GM23338 (cell line): ENCODE measurements at regions not wholly inside any gene's neighbourhood (a gene's known extent, or its start where the extent isn't known, plus 50 kb on each side); places are given as distances from the start of the nearest gene placed in this dataset.

Source experiments
- ATAC-seq: fragments of 200-7000 bp; cut with Tn5 transposase; 3 replicates; pipeline ENCODE4 v1.9.1; 2020
- DNase-seq: peaks from one replicate; pipeline ENCODE4 v3.0.0-alpha.2; 2015; ENCODE audit warnings: low spot score
- H2AFZ ChIP-seq: fragments of 200-600 bp; sonication (generic); 2 replicates; pipeline ENCODE4 v1.8.0; 2016; ENCODE audit warnings: antibody characterized with exemption, mild to moderate bottlenecking, moderate library complexity
- H3F3A ChIP-seq: fragments of 200-600 bp; sonication (generic); replicated peaks from 2 replicates; pipeline ENCODE4 v1.8.0; 2017; ENCODE audit warnings: antibody characterized with exemption, mixed run types, low read depth
- H3K27ac ChIP-seq: fragments of 200-600 bp; sonication (generic); 2 replicates; pipeline ENCODE4 v1.6.1; 2016; ENCODE audit warnings: low read depth
- H3K27me3 ChIP-seq: fragments of 200-600 bp; sonication (generic); 2 replicates; pipeline ENCODE4 v1.8.0; 2016; ENCODE audit warnings: mild to moderate bottlenecking, mixed run types, moderate library complexity; ENCODE audit not compliant: insufficient read depth
- H3K36me3 ChIP-seq: fragments of 200-600 bp; sonication (generic); 2 replicates; pipeline ENCODE4 v1.8.0; 2016; ENCODE audit warnings: mild to moderate bottlenecking; ENCODE audit not compliant: insufficient read depth
- H3K4me1 ChIP-seq: fragments of 200-600 bp; sonication (generic); 2 replicates; pipeline ENCODE4 v1.8.0; 2016; ENCODE audit warnings: mild to moderate bottlenecking, moderate library complexity; ENCODE audit not compliant: insufficient read depth
- H3K4me2 ChIP-seq: fragments of 200-600 bp; sonication (generic); 2 replicates; pipeline ENCODE4 v1.7.1; 2017; ENCODE audit warnings: mixed run types
- H3K4me3 ChIP-seq: fragments of 200-600 bp; sonication (generic); 2 replicates; pipeline ENCODE4 v1.6.1; 2016; ENCODE audit warnings: mixed run types
- H3K79me2 ChIP-seq: fragments of 200-600 bp; sonication (generic); replicated peaks from 2 replicates; pipeline ENCODE4 v1.8.0; 2017; ENCODE audit warnings: mild to moderate bottlenecking; ENCODE audit not compliant: insufficient read depth
- H3K9me2 ChIP-seq: fragments of 200-600 bp; sonication (generic); 2 replicates; pipeline ENCODE4 v1.8.0; 2017; ENCODE audit not compliant: insufficient read depth
- H4K20me1 ChIP-seq: fragments of 200-600 bp; sonication (generic); replicated peaks from 2 replicates; pipeline ENCODE4 v1.8.0; 2017; ENCODE audit warnings: mild to moderate bottlenecking; ENCODE audit not compliant: insufficient read depth
- H3K27ac Mint-ChIP-seq: 2 replicates; pipeline ENCODE4 v1.8.0; 2020; ENCODE audit warnings: inconsistent platforms, mild to moderate bottlenecking, moderate library complexity, mixed read lengths
- H3K27me3 Mint-ChIP-seq: 3 replicates; pipeline ENCODE4 v1.8.0; 2022; ENCODE audit warnings: low read depth, mild to moderate bottlenecking, moderate library complexity, mixed read lengths, inconsistent platforms; ENCODE audit not compliant: insufficient read depth, poor library complexity
- H3K36me3 Mint-ChIP-seq: 3 replicates; pipeline ENCODE4 v1.8.0; 2021; ENCODE audit warnings: low read depth, mild to moderate bottlenecking, inconsistent platforms, moderate library complexity, mixed read lengths
- H3K4me1 Mint-ChIP-seq: 3 replicates; pipeline ENCODE4 v1.8.0; 2020; ENCODE audit warnings: mild to moderate bottlenecking, inconsistent platforms, mixed read lengths
- H3K4me3 Mint-ChIP-seq: 3 replicates; pipeline ENCODE4 v1.8.0; 2021; ENCODE audit warnings: moderate library complexity, mild to moderate bottlenecking, inconsistent platforms, mixed read lengths
- H3K9me3 Mint-ChIP-seq: 3 replicates; pipeline ENCODE4 v1.8.0; 2020; ENCODE audit warnings: moderate library complexity, mild to moderate bottlenecking, inconsistent platforms, mixed read lengths
- CREB1 ChIP-seq: fragments of 250-450 bp; sonication (Bioruptor Pico); IDR thresholded peaks from 2 replicates; pipeline ENCODE4 v1.5.0; 2020; ENCODE audit warnings: low read depth, mild to moderate bottlenecking, moderate library complexity
- CTCF ChIP-seq, 2 experiments: fragments of 200-600 bp in 1 of 2; sonication (generic) in 1 of 2; conservative IDR thresholded peaks; 2 replicates each; pipeline versions ENCODE4 v1.5.1 to v1.6.1; 2016 to 2017; ENCODE audit warnings: antibody characterized with exemption in 2 of 2, low read depth in 2 of 2, mild to moderate bottlenecking in 2 of 2, moderate library complexity in 1 of 2
- EZH2 ChIP-seq: fragments of 200-600 bp; sonication (generic); IDR thresholded peaks from one replicate; pipeline ENCODE4 v1.8.0; 2017; ENCODE audit warnings: antibody characterized with exemption, mild to moderate bottlenecking, low read depth; ENCODE audit not compliant: unreplicated experiment
- EZH2phosphoT487 ChIP-seq: fragments of 200-600 bp; sonication (generic); IDR thresholded peaks from one replicate; pipeline ENCODE4 v1.8.1; 2018; ENCODE audit warnings: antibody characterized with exemption; ENCODE audit not compliant: unreplicated experiment
- JUNB ChIP-seq: IDR thresholded peaks from one replicate; pipeline ENCODE4 v1.6.1; 2016; ENCODE audit warnings: antibody characterized with exemption; ENCODE audit not compliant: unreplicated experiment
- NANOG ChIP-seq: IDR thresholded peaks from 2 replicates; pipeline ENCODE4 v1.6.1; 2016; ENCODE audit warnings: antibody characterized with exemption, borderline replicate concordance
- POLR2AphosphoS5 ChIP-seq: IDR thresholded peaks from 2 replicates; pipeline ENCODE4 v1.6.1; 2016; ENCODE audit warnings: antibody characterized with exemption, low read depth
- STAT1 ChIP-seq: IDR thresholded peaks from one replicate; pipeline ENCODE4 v1.6.1; 2016; ENCODE audit warnings: antibody characterized with exemption; ENCODE audit not compliant: unreplicated experiment
- ZNF114 ChIP-seq: fragments of 250-450 bp; sonication (Bioruptor Pico); IDR thresholded peaks from 2 replicates; pipeline ENCODE4 v1.5.0; 2020; ENCODE audit warnings: mild to moderate bottlenecking, moderate library complexity
- ZNF331 ChIP-seq: fragments of 250-450 bp; sonication (Bioruptor Pico); IDR thresholded peaks from 2 replicates; pipeline ENCODE4 v1.5.0; 2020; ENCODE audit warnings: low read depth, mild to moderate bottlenecking, moderate library complexity
- ZNF462 ChIP-seq: fragments of 250-450 bp; sonication (Bioruptor Pico); IDR thresholded peaks from 2 replicates; pipeline ENCODE4 v1.5.0; 2020; ENCODE audit warnings: mild to moderate bottlenecking, moderate library complexity
- TF ChIP-seq, protein P1 (sequence below): IDR thresholded peaks from 2 replicates; pipeline ENCODE4 v1.6.1; 2016; ENCODE audit warnings: antibody characterized with exemption
- TF ChIP-seq, protein P2 (sequence below): IDR thresholded peaks from one replicate; pipeline ENCODE4 v1.6.1; 2018; ENCODE audit warnings: antibody characterized with exemption; ENCODE audit not compliant: unreplicated experiment

DNA sequence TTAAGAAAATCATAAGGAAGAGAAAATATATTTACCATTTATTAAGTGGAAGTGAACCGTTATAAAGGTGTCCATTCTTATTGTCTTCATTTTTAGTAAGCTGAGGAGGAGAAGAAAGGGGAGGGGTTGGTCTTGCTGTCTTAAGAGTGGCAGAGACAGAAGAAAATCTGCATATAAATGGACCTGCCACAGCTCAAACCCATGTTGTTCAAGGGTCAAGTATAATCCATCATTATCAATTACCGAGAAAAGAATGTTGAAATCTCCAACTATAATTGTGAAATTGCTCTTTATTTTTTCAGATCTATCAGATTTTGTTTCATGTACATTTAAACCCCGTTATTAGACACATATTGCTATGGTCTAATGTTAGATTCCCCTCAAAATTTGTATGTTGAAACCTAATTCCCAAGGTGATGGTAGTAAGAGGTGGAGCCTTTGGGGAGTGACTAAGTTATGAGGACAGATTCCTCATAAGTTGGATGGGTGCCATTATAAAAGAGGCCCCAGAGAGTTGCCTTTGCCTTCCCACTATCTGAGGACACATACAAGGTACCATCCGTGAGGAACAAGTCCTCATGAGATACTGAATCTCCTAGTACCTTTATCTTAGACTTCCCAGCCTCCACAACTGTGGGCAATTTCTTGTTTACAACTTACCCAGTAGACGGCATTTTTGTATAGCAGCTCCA, 58.5 kb upstream of the SMAD1 start:
- no peak for TF ChIP-seq STAT1
- no peak for TF ChIP-seq NANOG
- no peak for TF ChIP-seq EZH2phosphoT487
- TF ChIP-seq ZNF114: no peak
- TF ChIP-seq, protein P1, sequence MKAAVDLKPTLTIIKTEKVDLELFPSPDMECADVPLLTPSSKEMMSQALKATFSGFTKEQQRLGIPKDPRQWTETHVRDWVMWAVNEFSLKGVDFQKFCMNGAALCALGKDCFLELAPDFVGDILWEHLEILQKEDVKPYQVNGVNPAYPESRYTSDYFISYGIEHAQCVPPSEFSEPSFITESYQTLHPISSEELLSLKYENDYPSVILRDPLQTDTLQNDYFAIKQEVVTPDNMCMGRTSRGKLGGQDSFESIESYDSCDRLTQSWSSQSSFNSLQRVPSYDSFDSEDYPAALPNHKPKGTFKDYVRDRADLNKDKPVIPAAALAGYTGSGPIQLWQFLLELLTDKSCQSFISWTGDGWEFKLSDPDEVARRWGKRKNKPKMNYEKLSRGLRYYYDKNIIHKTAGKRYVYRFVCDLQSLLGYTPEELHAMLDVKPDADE: no peak
- no peak for TF ChIP-seq CREB1 (CRISPR knock-in tag)
- no peak for TF ChIP-seq EZH2
- no peak for TF ChIP-seq JUNB
- TF ChIP-seq, protein P2, sequence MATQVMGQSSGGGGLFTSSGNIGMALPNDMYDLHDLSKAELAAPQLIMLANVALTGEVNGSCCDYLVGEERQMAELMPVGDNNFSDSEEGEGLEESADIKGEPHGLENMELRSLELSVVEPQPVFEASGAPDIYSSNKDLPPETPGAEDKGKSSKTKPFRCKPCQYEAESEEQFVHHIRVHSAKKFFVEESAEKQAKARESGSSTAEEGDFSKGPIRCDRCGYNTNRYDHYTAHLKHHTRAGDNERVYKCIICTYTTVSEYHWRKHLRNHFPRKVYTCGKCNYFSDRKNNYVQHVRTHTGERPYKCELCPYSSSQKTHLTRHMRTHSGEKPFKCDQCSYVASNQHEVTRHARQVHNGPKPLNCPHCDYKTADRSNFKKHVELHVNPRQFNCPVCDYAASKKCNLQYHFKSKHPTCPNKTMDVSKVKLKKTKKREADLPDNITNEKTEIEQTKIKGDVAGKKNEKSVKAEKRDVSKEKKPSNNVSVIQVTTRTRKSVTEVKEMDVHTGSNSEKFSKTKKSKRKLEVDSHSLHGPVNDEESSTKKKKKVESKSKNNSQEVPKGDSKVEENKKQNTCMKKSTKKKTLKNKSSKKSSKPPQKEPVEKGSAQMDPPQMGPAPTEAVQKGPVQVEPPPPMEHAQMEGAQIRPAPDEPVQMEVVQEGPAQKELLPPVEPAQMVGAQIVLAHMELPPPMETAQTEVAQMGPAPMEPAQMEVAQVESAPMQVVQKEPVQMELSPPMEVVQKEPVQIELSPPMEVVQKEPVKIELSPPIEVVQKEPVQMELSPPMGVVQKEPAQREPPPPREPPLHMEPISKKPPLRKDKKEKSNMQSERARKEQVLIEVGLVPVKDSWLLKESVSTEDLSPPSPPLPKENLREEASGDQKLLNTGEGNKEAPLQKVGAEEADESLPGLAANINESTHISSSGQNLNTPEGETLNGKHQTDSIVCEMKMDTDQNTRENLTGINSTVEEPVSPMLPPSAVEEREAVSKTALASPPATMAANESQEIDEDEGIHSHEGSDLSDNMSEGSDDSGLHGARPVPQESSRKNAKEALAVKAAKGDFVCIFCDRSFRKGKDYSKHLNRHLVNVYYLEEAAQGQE: no peak
- TF ChIP-seq CTCF (conservative IDR thresholded peaks at IDR 0.05; ENCODE audit: low read depth in 2 of 2): no peak
- TF ChIP-seq POLR2AphosphoS5: no peak
- no peak for TF ChIP-seq ZNF462
- TF ChIP-seq ZNF331: no peak
- Histone ChIP-seq H3K4me3 (no peak overlapping the region), H3K27ac (no peak overlapping the region), H3K4me1 (no peaks in the 10 kb centered on the region; the same call in 1 of the 2 replicates), H2AFZ (no peak overlapping the region), H4K20me1 (no peaks in the 10 kb centered on the region), H3K79me2 (no peaks in the 10 kb centered on the region), H3K9me2 (no peaks in the 10 kb centered on the region), H3K27me3 (no peaks in the 10 kb centered on the region), H3F3A (no peaks in the 10 kb centered on the region), H3K4me2 (no peak overlapping the region), H3K36me3 (peaks cover 6% of the 10 kb centered on the region; the same call in 1 of the 2 replicates)
- H3K36me3 Mint-ChIP-seq: peaks cover 10% of the 10 kb centered on the region; the same call in 2 of the 3 replicates
- peaks cover 19% of the 10 kb centered on the region for H3K9me3 Mint-ChIP-seq
- H3K4me3 Mint-ChIP-seq: no peak overlapping the region
- H3K27me3 Mint-ChIP-seq: no peaks in the 10 kb centered on the region
- ATAC-seq (no peak), DNase-seq (no peak)
- no peak overlapping the region for H3K27ac Mint-ChIP-seq
- peaks cover 7% of the 10 kb centered on the region for H3K4me1 Mint-ChIP-seq
